ENCODE measurements at regions not wholly inside any gene's neighbourhood (a gene's known extent, or its start where the extent isn't known, plus 50 kb on each side); places are given as distances from the start of the nearest gene placed in this dataset.

- DNase-seq: no peak
- TF ChIP-seq GATA1 (IDR thresholded peaks at IDR 0.05; ENCODE audit: low read depth, low read length) (no peak), POLR2A (IDR thresholded peaks at IDR 0.05; ENCODE audit: low read length) (no peak)
Observed at GRCh38 chr11:112715056-112715455, 246.2 kb upstream of the NCAM1 start.

GRCh38 chr11:112718483-112718882 is 242.7 kb upstream of the NCAM1 start:
- DNase-seq: no peak
- no peak for TF ChIP-seq GATA1 (IDR thresholded peaks at IDR 0.05; ENCODE audit: low read depth, low read length)
- no peak for TF ChIP-seq POLR2A (IDR thresholded peaks at IDR 0.05; ENCODE audit: low read length)

GRCh38 chr11:112719736-112720525 is 241.3 kb upstream of the NCAM1 start:
- TF ChIP-seq POLR2A (IDR thresholded peaks at IDR 0.05; ENCODE audit: low read length): no peak
- TF ChIP-seq GATA1 (IDR thresholded peaks at IDR 0.05; ENCODE audit: low read depth, low read length): no peak
- no peak for DNase-seq

DNA sequence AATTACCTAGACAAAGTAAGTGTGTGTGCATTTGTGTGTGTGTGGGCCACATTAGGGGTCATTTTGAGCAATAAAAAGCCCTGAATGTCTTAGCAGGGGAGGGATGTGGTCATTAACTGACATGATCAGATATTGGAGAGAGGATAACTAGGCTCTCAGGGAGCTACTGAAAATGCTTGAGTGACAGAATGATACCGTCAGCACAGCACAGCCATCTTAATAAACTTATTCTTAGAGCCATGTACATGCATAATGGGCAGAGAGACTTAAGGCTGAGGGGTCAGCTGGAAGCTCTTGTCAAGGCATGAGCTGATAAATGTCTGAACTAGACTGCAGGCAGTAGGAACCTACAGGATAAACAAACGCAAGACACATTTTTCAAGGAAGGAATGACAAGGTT is 239.1 kb upstream of the NCAM1 start:
- TF ChIP-seq GATA1 (IDR thresholded peaks at IDR 0.05; ENCODE audit: low read depth, low read length) (no peak), POLR2A (IDR thresholded peaks at IDR 0.05; ENCODE audit: low read length) (no peak)
- DNase-seq: no peak

DNA sequence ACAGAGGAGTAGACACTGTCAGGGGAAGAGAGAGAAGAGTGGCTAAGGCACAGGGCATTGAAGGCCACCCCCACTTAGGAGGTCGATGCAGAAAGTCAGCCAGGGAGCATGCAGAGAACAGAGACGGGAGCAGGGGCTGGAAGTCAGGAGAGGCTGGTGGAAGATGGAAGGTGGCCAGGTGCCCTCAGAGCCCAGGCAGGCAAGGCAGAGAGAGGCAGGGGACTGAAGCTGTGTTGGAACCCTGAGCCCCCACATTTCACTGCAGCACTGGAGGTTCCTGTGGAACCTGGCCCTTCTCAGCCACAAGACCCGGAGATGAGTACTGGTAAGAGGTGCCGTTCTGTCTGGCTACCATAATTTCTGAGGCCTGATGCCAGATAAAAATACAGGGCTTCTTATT is 238.3 kb upstream of the NCAM1 start:
- DNase-seq: no peak
- TF ChIP-seq GATA1 (IDR thresholded peaks at IDR 0.05; ENCODE audit: low read depth, low read length) (no peak), POLR2A (IDR thresholded peaks at IDR 0.05; ENCODE audit: low read length) (no peak)

GRCh38 chr11:112723676-112724495 is 237.3 kb upstream of the NCAM1 start:
- DNase-seq: no peak
- TF ChIP-seq POLR2A (IDR thresholded peaks at IDR 0.05; ENCODE audit: low read length) (no peak), GATA1 (IDR thresholded peaks at IDR 0.05; ENCODE audit: low read depth, low read length) (no peak)

GRCh38 chr11:112724496-112724790 is 236.8 kb upstream of the NCAM1 start:
- TF ChIP-seq GATA1 (IDR thresholded peaks at IDR 0.05; ENCODE audit: low read depth, low read length): no peak
- no peak for TF ChIP-seq POLR2A (IDR thresholded peaks at IDR 0.05; ENCODE audit: low read length)

GRCh38 chr11:112725636-112726035 is 235.6 kb upstream of the NCAM1 start:
- DNase-seq: no peak
- TF ChIP-seq POLR2A (IDR thresholded peaks at IDR 0.05; ENCODE audit: low read length) (no peak), GATA1 (IDR thresholded peaks at IDR 0.05; ENCODE audit: low read depth, low read length) (no peak)

More at GRCh38 chr11:112724496-112724790, 236.8 kb upstream of the NCAM1 start:
- DNase-seq: no peak

DNA sequence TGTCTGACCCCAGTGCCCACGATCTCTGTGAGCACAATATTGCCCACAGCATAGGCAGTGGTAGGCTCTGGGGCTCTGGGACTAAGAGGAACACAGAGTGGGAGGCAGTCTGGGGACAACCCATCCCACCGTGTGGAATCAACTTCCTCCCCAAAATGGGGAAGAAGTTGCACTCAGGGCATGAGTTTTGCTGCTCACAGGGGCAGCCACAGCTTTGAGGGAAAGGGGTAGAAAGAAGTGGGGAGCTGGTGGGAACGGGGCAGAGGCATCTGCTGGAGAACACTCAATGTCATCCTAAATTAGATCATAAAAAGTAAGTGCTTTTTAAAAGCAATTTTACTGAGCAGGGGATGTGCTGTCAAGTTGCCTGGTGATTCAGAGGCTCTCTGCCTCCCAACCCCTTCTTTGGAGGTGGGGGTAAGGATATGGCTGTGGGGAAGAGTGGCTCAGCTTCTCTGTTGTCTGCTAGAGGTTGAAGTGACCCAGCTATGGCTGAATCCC is 233.8 kb upstream of the NCAM1 start:
- no peak for DNase-seq
- TF ChIP-seq POLR2A (IDR thresholded peaks at IDR 0.05; ENCODE audit: low read length): no peak
- no peak for TF ChIP-seq GATA1 (IDR thresholded peaks at IDR 0.05; ENCODE audit: low read depth, low read length)

DNA sequence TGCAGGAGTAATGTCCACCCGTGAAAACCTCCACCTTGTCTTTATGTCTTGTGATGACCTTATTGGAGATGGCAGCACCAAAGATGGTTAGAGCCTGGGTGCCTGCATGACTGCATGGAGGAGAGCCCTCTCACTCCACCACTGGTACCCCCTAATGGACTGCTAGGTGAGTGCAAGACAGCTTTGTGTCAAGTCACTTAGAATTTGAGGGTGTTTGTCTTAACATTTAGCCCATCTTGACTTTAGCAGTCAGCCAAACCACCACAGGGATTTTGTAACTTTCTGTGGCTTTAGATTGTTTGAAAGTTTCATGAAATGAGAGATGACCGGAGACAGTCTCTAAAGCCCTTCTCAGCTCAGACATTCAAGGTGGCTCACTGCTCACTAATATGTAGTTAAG is 232.9 kb upstream of the NCAM1 start:
- no peak for DNase-seq
- TF ChIP-seq POLR2A (IDR thresholded peaks at IDR 0.05; ENCODE audit: low read length) (no peak), GATA1 (IDR thresholded peaks at IDR 0.05; ENCODE audit: low read depth, low read length) (no peak)

- TF ChIP-seq POLR2A (IDR thresholded peaks at IDR 0.05; ENCODE audit: low read length) (no peak), GATA1 (IDR thresholded peaks at IDR 0.05; ENCODE audit: low read depth, low read length) (no peak)
- DNase-seq: no peak
Observed at GRCh38 chr11:112728716-112729115, 232.5 kb upstream of the NCAM1 start.

GRCh38 chr11:112730591-112730990 is 230.6 kb upstream of the NCAM1 start:
- TF ChIP-seq POLR2A (IDR thresholded peaks at IDR 0.05; ENCODE audit: low read length): no peak
- TF ChIP-seq GATA1 (IDR thresholded peaks at IDR 0.05; ENCODE audit: low read depth, low read length): no peak
- no peak for DNase-seq

DNA sequence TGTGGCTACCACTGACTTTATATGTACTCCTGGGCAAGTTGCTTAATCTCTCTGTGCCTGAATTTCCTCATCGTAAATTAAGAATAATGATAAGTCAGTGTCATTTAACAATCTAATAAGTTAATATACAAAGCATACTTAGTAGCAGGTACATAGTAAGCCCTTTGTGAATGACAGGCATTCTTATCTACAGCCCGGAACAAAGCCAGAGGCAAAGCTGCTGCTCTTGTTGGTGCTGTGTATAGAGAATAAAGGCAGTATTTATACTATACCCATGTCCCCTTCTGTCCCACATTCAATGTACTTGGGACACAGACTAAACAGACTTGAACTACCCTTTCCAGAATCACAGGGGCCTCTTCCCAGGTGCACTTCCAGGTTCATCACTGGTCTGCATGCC is 229.7 kb upstream of the NCAM1 start:
- TF ChIP-seq GATA1 (IDR thresholded peaks at IDR 0.05; ENCODE audit: low read depth, low read length) (no peak), POLR2A (IDR thresholded peaks at IDR 0.05; ENCODE audit: low read length) (no peak)
- DNase-seq: no peak

- TF ChIP-seq POLR2A (IDR thresholded peaks at IDR 0.05; ENCODE audit: low read length): no peak
- TF ChIP-seq GATA1 (IDR thresholded peaks at IDR 0.05; ENCODE audit: low read depth, low read length): no peak
- no peak for DNase-seq
Observed at GRCh38 chr11:112732031-112732430, 229.2 kb upstream of the NCAM1 start.

Data from erythroblast (primary cell).